GDM1 (cell line): ENCODE measurements at regions not wholly inside any gene's neighbourhood (a gene's known extent, or its start where the extent isn't known, plus 50 kb on each side); places are given as distances from the start of the nearest gene placed in this dataset.

Experiments used
- DNase-seq: peaks from one replicate; lab custom pipeline; 2025; lab: John Stamatoyannopoulos, UW

GRCh38 chr2:240298117-240298790, 137.2 kb upstream of the GPC1 start:
- no peak for DNase-seq

- no peak for DNase-seq
Measured at GRCh38 chr2:240298803-240299709, 136.4 kb upstream of the GPC1 start.

GRCh38 chr2:240299710-240300068, 135.8 kb upstream of the GPC1 start:
- no peak for DNase-seq

- DNase-seq, result no peak
Measured at GRCh38 chr2:240300261-240300821, 135.1 kb upstream of the GPC1 start.

- no peak for DNase-seq
Measured at GRCh38 chr2:240300840-240301239, 134.6 kb upstream of the GPC1 start.

GRCh38 chr2:240301256-240301795, 134.1 kb upstream of the GPC1 start:
- no peak for DNase-seq

GRCh38 chr2:240302041-240302440, 133.4 kb upstream of the GPC1 start:
- DNase-seq, result no peak

- no peak for DNase-seq
Measured at GRCh38 chr2:240302933-240303595, 132.4 kb upstream of the GPC1 start.

- no peak for DNase-seq
Measured at GRCh38 chr2:240303896-240304745, 131.3 kb upstream of the GPC1 start.

GRCh38 chr2:240304746-240305161, 130.7 kb upstream of the GPC1 start:
- DNase-seq, result no peak

- DNase-seq, result no peak
Measured at GRCh38 chr2:240305369-240305962, 130.0 kb upstream of the GPC1 start.

GRCh38 chr2:240306185-240306584, 129.3 kb upstream of the GPC1 start:
- DNase-seq, result no peak

- DNase-seq, result no peak
Measured at GRCh38 chr2:240308111-240308651, 127.3 kb upstream of the GPC1 start.

- no peak for DNase-seq
Measured at GRCh38 chr2:240309214-240309613, 126.2 kb upstream of the GPC1 start.

- no peak for DNase-seq
Measured at GRCh38 chr2:240310201-240310600, 125.3 kb upstream of the GPC1 start.

GRCh38 chr2:240310645-240311044, 124.8 kb upstream of the GPC1 start:
- no peak for DNase-seq

GRCh38 chr2:240311821-240312220, 123.6 kb upstream of the GPC1 start:
- no peak for DNase-seq

GRCh38 chr2:240319221-240319854, 116.1 kb upstream of the GPC1 start:
- DNase-seq, result no peak

GRCh38 chr2:240319855-240320203, 115.6 kb upstream of the GPC1 start:
- DNase-seq, result no peak
